Activated CD4-positive, alpha-beta T cell treated with anti-CD3 and anti-CD28 coated beads, Interleukin-2, Interleukin-6, amounts not matched to agents 100 ng/mL and 50 ng/mL, durations not matched to agents 16 hours and 8 hours (primary cell): ENCODE measurements at regions not wholly inside any gene's neighbourhood (a gene's known extent, or its start where the extent isn't known, plus 50 kb on each side); places are given as distances from the start of the nearest gene placed in this dataset.

Source experiments
- DNase-seq: peaks from one replicate; pipeline ENCODE4 v3.0.0-alpha.2; 2020

- DNase-seq = no peak
These were observed 1249.4 kb upstream of the SLC10A2 start for GRCh38 chr13:104315606-104316005.

- DNase-seq = no peak
These were observed 1248.8 kb upstream of the SLC10A2 start for GRCh38 chr13:104314926-104315535.

GRCh38 chr13:104314321-104314720, 1248.1 kb upstream of the SLC10A2 start:
- DNase-seq = no peak

- DNase-seq = no peak
These were observed 1244.6 kb upstream of the SLC10A2 start for GRCh38 chr13:104310861-104311260.

- no peak for DNase-seq
These were observed 1243.2 kb upstream of the SLC10A2 start for GRCh38 chr13:104309431-104309830.

GRCh38 chr13:104301171-104301975, 1235.2 kb upstream of the SLC10A2 start:
- DNase-seq = no peak

GRCh38 chr13:104297075-104297474, 1230.9 kb upstream of the SLC10A2 start:
- DNase-seq = no peak

GRCh38 chr13:104296286-104296685, 1230.1 kb upstream of the SLC10A2 start:
- no peak for DNase-seq

GRCh38 chr13:104295537-104295936, 1229.3 kb upstream of the SLC10A2 start:
- no peak for DNase-seq

- DNase-seq = no peak
These were observed 1223.2 kb upstream of the SLC10A2 start for GRCh38 chr13:104289400-104289799.

GRCh38 chr13:104288496-104288895, 1222.3 kb upstream of the SLC10A2 start:
- DNase-seq = no peak

- no peak for DNase-seq
These were observed 1220.5 kb upstream of the SLC10A2 start for GRCh38 chr13:104286566-104287290.

- no peak for DNase-seq
These were observed 1215.7 kb upstream of the SLC10A2 start for GRCh38 chr13:104281910-104282309.

GRCh38 chr13:104270731-104271130, 1204.5 kb upstream of the SLC10A2 start:
- no peak for DNase-seq

- DNase-seq = no peak
These were observed 1201.1 kb upstream of the SLC10A2 start for GRCh38 chr13:104267206-104267811.

- no peak for DNase-seq
These were observed 1190.5 kb upstream of the SLC10A2 start for GRCh38 chr13:104256701-104257100.

GRCh38 chr13:104253063-104253680, 1187.0 kb upstream of the SLC10A2 start:
- DNase-seq = no peak

- no peak for DNase-seq
These were observed 1185.7 kb upstream of the SLC10A2 start for GRCh38 chr13:104251931-104252330.

GRCh38 chr13:104246955-104247354, 1180.7 kb upstream of the SLC10A2 start:
- DNase-seq = no peak

- no peak for DNase-seq
These were observed 1140.3 kb upstream of the SLC10A2 start for GRCh38 chr13:104206450-104207044.

GRCh38 chr13:104204177-104204576, 1138.0 kb upstream of the SLC10A2 start:
- DNase-seq = no peak

- no peak for DNase-seq
These were observed 1132.6 kb upstream of the SLC10A2 start for GRCh38 chr13:104198801-104199200.

- no peak for DNase-seq
These were observed 1130.4 kb upstream of the SLC10A2 start for GRCh38 chr13:104196611-104197010.
